Upper lobe of right lung (tissue), 1 donor: ENCODE measurements at regions not wholly inside any gene's neighbourhood (a gene's known extent, or its start where the extent isn't known, plus 50 kb on each side); places are given as distances from the start of the nearest gene placed in this dataset.

Experiments used
- ATAC-seq: fragments of 200-7000 bp; cut with Tn5 transposase; one replicate; pipeline ENCODE4 v1.9.1; 2020; ENCODE audit warnings: mild to moderate bottlenecking, moderate library complexity
- DNase-seq: peaks from one replicate; pipeline ENCODE4 v3.0.0-alpha.2; 2020
- H3K27ac ChIP-seq: fragments of 200-600 bp; one replicate; pipeline ENCODE4 v1.8.0; 2022
- H3K27me3 ChIP-seq: fragments of 200-600 bp; one replicate; pipeline ENCODE4 v1.8.0; 2022; ENCODE audit warnings: mild to moderate bottlenecking
- H3K36me3 ChIP-seq: fragments of 200-600 bp; one replicate; pipeline ENCODE4 v1.8.0; 2022
- H3K4me1 ChIP-seq: fragments of 200-600 bp; one replicate; pipeline ENCODE4 v1.8.0; 2022
- H3K4me3 ChIP-seq: fragments of 200-600 bp; one replicate; pipeline ENCODE4 v1.8.0; 2022; ENCODE audit warnings: mild to moderate bottlenecking
- H3K9me3 ChIP-seq: fragments of 200-600 bp; one replicate; pipeline ENCODE4 v1.8.0; 2022
- CTCF ChIP-seq: fragments of 200-600 bp; IDR thresholded peaks from one replicate; pipeline ENCODE4 v1.8.0; 2022; ENCODE audit warnings: antibody characterized with exemption
- intact Hi-C: fragments of 100-400 bp; cut with DNase I; formaldehyde crosslinking; loops from one replicate; pipeline ENCODE4 v1.11.0; 2022
- donor health status: DM: no; HTN: yes; CAD: no; lungs with severe emphysema.

- H3K9me3 ChIP-seq, result no peaks in the 10 kb centered on the region
- H3K27ac ChIP-seq, result peak overlapping the region; percentile 17
- no peak overlapping the region for H3K4me3 ChIP-seq
- no peak for DNase-seq
- peak; percentile 51 for ATAC-seq
- H3K4me1 ChIP-seq, result no peaks in the 10 kb centered on the region
- TF ChIP-seq CTCF, result no peak
- H3K27me3 ChIP-seq, result no peaks in the 10 kb centered on the region
- intact Hi-C loops, result no loop called here
- H3K36me3 ChIP-seq, result no peaks in the 10 kb centered on the region
Observed at GRCh38 chrX:39336671-39337311, 535.5 kb downstream of the MID1IP1 start.

GRCh38 chrX:39337451-39337850, 536.2 kb downstream of the MID1IP1 start:
- DNase-seq (no peak), ATAC-seq (no peak)
- Histone ChIP-seq H3K27ac (peak overlapping the region; percentile 17), H3K27me3 (no peaks in the 10 kb centered on the region), H3K4me3 (no peak overlapping the region), H3K9me3 (no peaks in the 10 kb centered on the region), H3K36me3 (no peaks in the 10 kb centered on the region), H3K4me1 (no peaks in the 10 kb centered on the region)
- intact Hi-C loops, result no loop called here
- no peak for TF ChIP-seq CTCF

- Histone ChIP-seq H3K27me3 (no peaks in the 10 kb centered on the region), H3K4me1 (no peaks in the 10 kb centered on the region), H3K36me3 (no peaks in the 10 kb centered on the region), H3K27ac (no peak overlapping the region), H3K9me3 (no peaks in the 10 kb centered on the region), H3K4me3 (no peak overlapping the region)
- intact Hi-C loops, result no loop called here
- no peak for DNase-seq
- no peak for ATAC-seq
- no peak for TF ChIP-seq CTCF
Observed at GRCh38 chrX:39338583-39338982, 537.3 kb downstream of the MID1IP1 start.

- ATAC-seq, result no peak
- TF ChIP-seq CTCF, result no peak
- Histone ChIP-seq H3K4me1 (no peaks in the 10 kb centered on the region), H3K27ac (no peak overlapping the region), H3K27me3 (no peaks in the 10 kb centered on the region), H3K36me3 (no peaks in the 10 kb centered on the region), H3K4me3 (no peak overlapping the region), H3K9me3 (no peaks in the 10 kb centered on the region)
- intact Hi-C loops, result no loop called here
- DNase-seq, result no peak
Observed at GRCh38 chrX:39356119-39356807, 555.0 kb downstream of the MID1IP1 start.

- Histone ChIP-seq H3K27me3 (no peaks in the 10 kb centered on the region), H3K9me3 (no peaks in the 10 kb centered on the region), H3K4me1 (no peaks in the 10 kb centered on the region), H3K36me3 (no peaks in the 10 kb centered on the region), H3K27ac (no peak overlapping the region), H3K4me3 (no peak overlapping the region)
- intact Hi-C loops, result no loop called here
- DNase-seq, result no peak
- no peak for ATAC-seq
- TF ChIP-seq CTCF, result no peak
Observed at GRCh38 chrX:39360101-39360500, 558.8 kb downstream of the MID1IP1 start.
